ENCODE measurements at regions not wholly inside any gene's neighbourhood (a gene's known extent, or its start where the extent isn't known, plus 50 kb on each side); places are given as distances from the start of the nearest gene placed in this dataset.

DNA sequence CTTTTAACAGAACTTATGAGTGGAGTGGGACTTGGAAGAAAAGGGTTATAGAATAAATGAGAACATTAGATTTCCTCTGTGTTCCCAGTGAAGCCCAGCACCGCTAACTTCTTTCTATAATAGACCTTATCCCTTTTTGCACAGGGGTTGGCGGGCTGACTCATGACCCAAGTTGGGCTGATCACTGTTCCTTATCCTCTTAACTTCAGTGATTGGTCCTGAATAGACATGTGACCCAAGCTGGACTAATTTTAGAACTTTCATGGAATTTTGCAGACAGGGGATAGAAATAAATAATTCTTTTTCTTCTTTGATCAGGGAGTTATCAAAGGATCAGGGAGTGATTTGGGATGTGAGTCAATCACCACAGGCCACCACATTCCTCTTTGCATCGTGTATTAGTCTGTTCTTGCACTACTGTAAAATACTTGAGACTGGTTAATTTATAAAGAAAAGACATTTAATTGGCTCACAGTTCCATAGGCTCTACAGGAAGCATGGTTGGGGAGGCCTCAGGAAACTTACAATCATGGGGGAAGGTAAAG lies 75.9 kb downstream of the UCHL1 start:
- Histone ChIP-seq H3K4me3 (ENCODE audit: low read depth in 2 of 2, low read length in 2 of 2) (no peak overlapping the region), H3K27ac (ENCODE audit: low read length) (no peak overlapping the region), H3K36me3 (ENCODE audit: control insufficient read depth, insufficient read depth, low read length) (no peaks in the 10 kb centered on the region), H3K9me3 (ENCODE audit: control insufficient read depth, insufficient read depth, low read depth, low read length) (no peaks in the 10 kb centered on the region), H3K4me1 (ENCODE audit: control insufficient read depth, insufficient read depth, low read length) (no peaks in the 10 kb centered on the region), H3K27me3 (ENCODE audit: control insufficient read depth, insufficient read depth, low read length) (no peaks in the 10 kb centered on the region)
- no peak for DNase-seq (ENCODE audit: low read depth, low spot score)
- no peak for ATAC-seq
- ChIA-PET POLR2A (no interaction called here), CTCF (no interaction called here)
- BruUV-seq (replicated peaks), result no TSS peak
- no peak for TF ChIP-seq POLR2AphosphoS5 (IDR thresholded peaks at IDR 0.05; ENCODE audit: low read depth, low read length)
- intact Hi-C loops (cut with micrococcal nuclease; ENCODE audit: unreplicated experiment), result no loop called here
- in situ Hi-C loops (cut with HindIII; ENCODE audit: low pct_unique_long_range_greater_than_20kb, low sequenced_read_pairs), result no loop called here

DNA sequence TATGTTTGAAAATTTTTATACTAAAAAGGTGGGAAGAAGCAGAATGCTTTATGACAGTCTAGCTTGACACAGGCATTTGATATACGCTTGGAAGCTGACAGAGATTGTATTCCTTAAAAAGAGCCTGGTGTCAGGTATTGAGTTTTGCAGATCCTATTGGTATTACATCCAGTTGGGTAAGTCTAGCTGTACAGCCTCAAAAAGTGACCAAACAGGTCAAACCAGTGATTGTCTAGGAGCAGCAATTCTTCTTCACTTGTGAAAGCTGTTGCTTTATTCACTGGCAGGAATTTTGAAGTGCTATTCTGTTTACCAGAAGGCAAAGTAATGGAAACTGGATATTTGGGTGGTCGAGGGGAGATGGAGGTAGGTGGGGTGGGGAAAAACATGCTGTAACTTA lies 77.5 kb downstream of the UCHL1 start:
- in situ Hi-C loops (cut with HindIII; ENCODE audit: low pct_unique_long_range_greater_than_20kb, low sequenced_read_pairs), result no loop called here
- no TSS peak for BruUV-seq (replicated peaks)
- CTCF ChIA-PET, result no interaction called here
- Histone ChIP-seq H3K27me3 (ENCODE audit: control insufficient read depth, insufficient read depth, low read length) (no peaks in the 10 kb centered on the region), H3K9me3 (ENCODE audit: control insufficient read depth, insufficient read depth, low read depth, low read length) (no peaks in the 10 kb centered on the region), H3K36me3 (ENCODE audit: control insufficient read depth, insufficient read depth, low read length) (no peaks in the 10 kb centered on the region), H3K4me1 (ENCODE audit: control insufficient read depth, insufficient read depth, low read length) (no peaks in the 10 kb centered on the region), H3K4me3 (ENCODE audit: low read depth in 2 of 2, low read length in 2 of 2) (no peak overlapping the region), H3K27ac (ENCODE audit: low read length) (no peak overlapping the region)
- ATAC-seq (no peak), DNase-seq (ENCODE audit: low read depth, low spot score) (no peak)
- TF ChIP-seq, protein P1, sequence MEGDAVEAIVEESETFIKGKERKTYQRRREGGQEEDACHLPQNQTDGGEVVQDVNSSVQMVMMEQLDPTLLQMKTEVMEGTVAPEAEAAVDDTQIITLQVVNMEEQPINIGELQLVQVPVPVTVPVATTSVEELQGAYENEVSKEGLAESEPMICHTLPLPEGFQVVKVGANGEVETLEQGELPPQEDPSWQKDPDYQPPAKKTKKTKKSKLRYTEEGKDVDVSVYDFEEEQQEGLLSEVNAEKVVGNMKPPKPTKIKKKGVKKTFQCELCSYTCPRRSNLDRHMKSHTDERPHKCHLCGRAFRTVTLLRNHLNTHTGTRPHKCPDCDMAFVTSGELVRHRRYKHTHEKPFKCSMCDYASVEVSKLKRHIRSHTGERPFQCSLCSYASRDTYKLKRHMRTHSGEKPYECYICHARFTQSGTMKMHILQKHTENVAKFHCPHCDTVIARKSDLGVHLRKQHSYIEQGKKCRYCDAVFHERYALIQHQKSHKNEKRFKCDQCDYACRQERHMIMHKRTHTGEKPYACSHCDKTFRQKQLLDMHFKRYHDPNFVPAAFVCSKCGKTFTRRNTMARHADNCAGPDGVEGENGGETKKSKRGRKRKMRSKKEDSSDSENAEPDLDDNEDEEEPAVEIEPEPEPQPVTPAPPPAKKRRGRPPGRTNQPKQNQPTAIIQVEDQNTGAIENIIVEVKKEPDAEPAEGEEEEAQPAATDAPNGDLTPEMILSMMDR (IDR thresholded peaks at IDR 0.05), result no peak
- TF ChIP-seq SIN3A (IDR thresholded peaks at IDR 0.05; ENCODE audit: borderline replicate concordance, insufficient read depth, low read depth, low read length) (no peak), POLR2AphosphoS5 (IDR thresholded peaks at IDR 0.05; ENCODE audit: low read depth, low read length) (no peak), TCF7L2 (IDR thresholded peaks at IDR 0.05; ENCODE audit: low read depth, low read length) (no peak)
- TF ChIP-seq, protein P2, sequence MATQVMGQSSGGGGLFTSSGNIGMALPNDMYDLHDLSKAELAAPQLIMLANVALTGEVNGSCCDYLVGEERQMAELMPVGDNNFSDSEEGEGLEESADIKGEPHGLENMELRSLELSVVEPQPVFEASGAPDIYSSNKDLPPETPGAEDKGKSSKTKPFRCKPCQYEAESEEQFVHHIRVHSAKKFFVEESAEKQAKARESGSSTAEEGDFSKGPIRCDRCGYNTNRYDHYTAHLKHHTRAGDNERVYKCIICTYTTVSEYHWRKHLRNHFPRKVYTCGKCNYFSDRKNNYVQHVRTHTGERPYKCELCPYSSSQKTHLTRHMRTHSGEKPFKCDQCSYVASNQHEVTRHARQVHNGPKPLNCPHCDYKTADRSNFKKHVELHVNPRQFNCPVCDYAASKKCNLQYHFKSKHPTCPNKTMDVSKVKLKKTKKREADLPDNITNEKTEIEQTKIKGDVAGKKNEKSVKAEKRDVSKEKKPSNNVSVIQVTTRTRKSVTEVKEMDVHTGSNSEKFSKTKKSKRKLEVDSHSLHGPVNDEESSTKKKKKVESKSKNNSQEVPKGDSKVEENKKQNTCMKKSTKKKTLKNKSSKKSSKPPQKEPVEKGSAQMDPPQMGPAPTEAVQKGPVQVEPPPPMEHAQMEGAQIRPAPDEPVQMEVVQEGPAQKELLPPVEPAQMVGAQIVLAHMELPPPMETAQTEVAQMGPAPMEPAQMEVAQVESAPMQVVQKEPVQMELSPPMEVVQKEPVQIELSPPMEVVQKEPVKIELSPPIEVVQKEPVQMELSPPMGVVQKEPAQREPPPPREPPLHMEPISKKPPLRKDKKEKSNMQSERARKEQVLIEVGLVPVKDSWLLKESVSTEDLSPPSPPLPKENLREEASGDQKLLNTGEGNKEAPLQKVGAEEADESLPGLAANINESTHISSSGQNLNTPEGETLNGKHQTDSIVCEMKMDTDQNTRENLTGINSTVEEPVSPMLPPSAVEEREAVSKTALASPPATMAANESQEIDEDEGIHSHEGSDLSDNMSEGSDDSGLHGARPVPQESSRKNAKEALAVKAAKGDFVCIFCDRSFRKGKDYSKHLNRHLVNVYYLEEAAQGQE (IDR thresholded peaks at IDR 0.05; ENCODE audit: insufficient read depth in 1 of 2, low read depth in 2 of 2, low read length in 1 of 2), result no peak
- intact Hi-C loops (cut with micrococcal nuclease; ENCODE audit: unreplicated experiment), result no loop called here
- POLR2A ChIA-PET, result no interaction called here

DNA sequence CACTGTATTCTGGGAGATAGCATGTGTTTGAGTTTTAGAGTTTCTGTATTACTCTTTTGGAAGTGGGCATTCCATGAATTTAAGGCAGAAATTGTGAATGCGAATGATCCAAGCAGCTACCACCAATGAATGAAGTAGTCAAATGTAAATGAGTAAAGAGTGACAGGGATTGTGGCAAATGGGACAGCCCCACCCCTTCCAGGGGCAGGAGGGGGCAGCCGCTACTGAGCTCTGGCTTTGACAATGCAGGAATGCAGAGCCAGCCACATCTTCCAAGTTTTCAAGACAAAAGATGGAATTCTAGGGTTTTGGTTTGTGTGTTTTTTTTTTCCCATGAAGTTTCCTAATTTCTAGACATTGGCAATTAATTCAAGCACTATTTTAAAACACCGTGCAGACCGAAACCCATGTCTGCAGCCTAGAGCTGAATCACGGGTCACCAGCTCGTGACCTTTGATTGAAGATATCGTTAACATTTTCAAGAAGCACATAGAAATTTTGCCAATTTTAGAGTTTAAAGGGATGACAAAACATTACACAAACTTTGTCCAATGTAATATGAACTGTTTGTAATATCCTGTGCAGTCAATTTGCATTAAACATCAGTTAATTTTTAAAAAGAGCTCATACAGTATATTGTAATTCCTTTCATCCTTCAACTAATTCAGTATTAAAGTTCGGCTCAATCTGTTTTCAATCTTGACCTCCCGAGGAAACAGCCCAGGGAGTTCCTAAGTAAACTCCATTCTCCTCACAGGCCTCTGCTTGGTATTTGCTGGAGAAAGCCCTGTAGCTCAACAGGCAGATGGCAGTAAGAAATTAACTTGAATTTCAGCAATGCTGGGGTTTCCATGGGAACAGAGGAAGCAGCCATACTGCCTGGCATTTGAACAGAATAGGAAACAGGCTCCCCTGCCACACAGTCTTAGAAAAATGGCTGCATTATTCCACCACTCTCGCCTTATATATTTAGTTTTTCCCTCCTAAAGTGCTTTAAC lies 83.4 kb downstream of the UCHL1 start:
- no peak overlapping the region for H3K27ac ChIP-seq (ENCODE audit: low read length)
- DNase-seq (ENCODE audit: low read depth, low spot score), result no peak
- H3K4me3 ChIP-seq (ENCODE audit: low read depth in 2 of 2, low read length in 2 of 2), result no peak overlapping the region
- no peak for ATAC-seq
- BruUV-seq (replicated peaks), result no TSS peak
- H3K4me1 ChIP-seq (ENCODE audit: control insufficient read depth, insufficient read depth, low read length), result no peaks in the 10 kb centered on the region
- TF ChIP-seq TCF7L2 (IDR thresholded peaks at IDR 0.05; ENCODE audit: low read depth, low read length) (no peak), POLR2AphosphoS5 (IDR thresholded peaks at IDR 0.05; ENCODE audit: low read depth, low read length) (no peak), SIN3A (IDR thresholded peaks at IDR 0.05; ENCODE audit: borderline replicate concordance, insufficient read depth, low read depth, low read length) (no peak)
- TF ChIP-seq, protein P1 (IDR thresholded peaks at IDR 0.05), result no peak
- TF ChIP-seq, protein P2 (IDR thresholded peaks at IDR 0.05; ENCODE audit: insufficient read depth in 1 of 2, low read depth in 2 of 2, low read length in 1 of 2), result no peak
- H3K27me3 ChIP-seq (ENCODE audit: control insufficient read depth, insufficient read depth, low read length), result no peaks in the 10 kb centered on the region
- POLR2A ChIA-PET, result no interaction called here
- CTCF ChIA-PET, result no interaction called here
- no peaks in the 10 kb centered on the region for H3K9me3 ChIP-seq (ENCODE audit: control insufficient read depth, insufficient read depth, low read depth, low read length)
- no peaks in the 10 kb centered on the region for H3K36me3 ChIP-seq (ENCODE audit: control insufficient read depth, insufficient read depth, low read length)
- intact Hi-C loops (cut with micrococcal nuclease; ENCODE audit: unreplicated experiment) (no loop called here), in situ Hi-C loops (cut with HindIII; ENCODE audit: low pct_unique_long_range_greater_than_20kb, low sequenced_read_pairs) (no loop called here)

All from Panc1 (cell line).